ENCODE measurements at regions not wholly inside any gene's neighbourhood (a gene's known extent, or its start where the extent isn't known, plus 50 kb on each side); places are given as distances from the start of the nearest gene placed in this dataset.

GRCh38 chr10:125401462-125401861, 241.1 kb upstream of the CTBP2 start:
- no peak overlapping the region for H3K4me3 ChIP-seq (ENCODE audit: severe bottlenecking)
- no peaks in the 10 kb centered on the region for H3K27me3 ChIP-seq (ENCODE audit: insufficient read depth, poor library complexity, severe bottlenecking)
- ATAC-seq (ENCODE audit: low read depth) (no peak), DNase-seq (ENCODE audit: low spot score) (no peak)
- no peaks in the 10 kb centered on the region for H3K9me3 ChIP-seq (ENCODE audit: severe bottlenecking)
- no peaks in the 10 kb centered on the region for H3K4me1 ChIP-seq (ENCODE audit: insufficient read depth, poor library complexity, severe bottlenecking)
- no peak for TF ChIP-seq CTCF (IDR thresholded peaks at IDR 0.05; ENCODE audit: poor library complexity, severe bottlenecking)
- no peak overlapping the region for H3K27ac ChIP-seq (ENCODE audit: poor library complexity, severe bottlenecking)
- H3K36me3 ChIP-seq (ENCODE audit: low read depth) = no peaks in the 10 kb centered on the region

GRCh38 chr10:125399289-125399688, 238.9 kb upstream of the CTBP2 start:
- DNase-seq (ENCODE audit: low spot score) = no peak
- no peaks in the 10 kb centered on the region for H3K9me3 ChIP-seq (ENCODE audit: severe bottlenecking)
- no peaks in the 10 kb centered on the region for H3K4me1 ChIP-seq (ENCODE audit: insufficient read depth, poor library complexity, severe bottlenecking)
- ATAC-seq (ENCODE audit: low read depth) = no peak
- H3K36me3 ChIP-seq (ENCODE audit: low read depth) = no peaks in the 10 kb centered on the region
- no peaks in the 10 kb centered on the region for H3K27me3 ChIP-seq (ENCODE audit: insufficient read depth, poor library complexity, severe bottlenecking)
- TF ChIP-seq CTCF (IDR thresholded peaks at IDR 0.05; ENCODE audit: poor library complexity, severe bottlenecking) = no peak
- H3K4me3 ChIP-seq (ENCODE audit: severe bottlenecking) = no peak overlapping the region
- no peak overlapping the region for H3K27ac ChIP-seq (ENCODE audit: poor library complexity, severe bottlenecking)

DNA sequence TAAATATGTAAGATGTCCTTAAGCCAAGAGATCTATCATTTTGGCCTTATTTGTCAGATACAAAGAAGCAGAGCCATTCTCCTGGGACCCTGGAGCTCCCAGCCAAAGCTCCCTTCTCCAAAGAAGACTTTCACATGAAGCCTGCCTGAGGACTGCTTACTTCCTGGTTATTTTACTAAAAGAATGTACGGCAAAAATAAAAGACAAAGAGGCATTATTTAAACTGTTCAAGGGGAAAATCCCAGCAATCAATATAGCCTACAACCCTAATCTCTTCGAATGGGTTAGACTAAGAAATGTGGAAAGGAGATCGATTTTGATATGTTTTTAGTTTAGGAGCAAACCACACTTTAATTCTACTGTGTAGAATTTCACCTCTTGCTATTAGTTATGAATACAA, 237.9 kb upstream of the CTBP2 start:
- ATAC-seq (ENCODE audit: low read depth) = no peak
- Histone ChIP-seq H3K9me3 (ENCODE audit: severe bottlenecking) (no peaks in the 10 kb centered on the region), H3K4me1 (ENCODE audit: insufficient read depth, poor library complexity, severe bottlenecking) (no peaks in the 10 kb centered on the region), H3K4me3 (ENCODE audit: severe bottlenecking) (no peak overlapping the region), H3K27me3 (ENCODE audit: insufficient read depth, poor library complexity, severe bottlenecking) (peaks cover 2% of the 10 kb centered on the region), H3K36me3 (ENCODE audit: low read depth) (no peaks in the 10 kb centered on the region), H3K27ac (ENCODE audit: poor library complexity, severe bottlenecking) (no peak overlapping the region)
- TF ChIP-seq CTCF (IDR thresholded peaks at IDR 0.05; ENCODE audit: poor library complexity, severe bottlenecking) = no peak
- no peak for DNase-seq (ENCODE audit: low spot score)

DNA sequence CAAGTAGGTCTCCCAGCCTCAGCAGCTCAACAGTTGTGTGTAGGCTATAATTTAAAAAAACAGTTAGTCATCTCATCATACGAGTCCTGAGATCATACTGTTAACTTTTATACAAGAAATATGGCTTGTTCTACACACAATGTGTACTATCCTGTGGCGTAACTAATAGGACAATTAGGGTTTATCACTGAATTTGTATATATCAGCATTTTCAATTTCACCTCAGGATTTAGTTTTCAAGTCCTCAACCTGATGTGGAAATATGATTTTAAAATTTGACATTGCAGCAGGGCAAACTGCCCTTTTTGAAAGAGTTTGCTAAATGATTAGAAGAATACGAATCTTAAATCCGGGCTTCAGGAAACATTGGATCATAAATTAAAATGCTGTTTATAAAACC, 237.2 kb upstream of the CTBP2 start:
- H3K36me3 ChIP-seq (ENCODE audit: low read depth) = no peaks in the 10 kb centered on the region
- no peak for TF ChIP-seq CTCF (IDR thresholded peaks at IDR 0.05; ENCODE audit: poor library complexity, severe bottlenecking)

GRCh38 chr10:125396676-125397075, 236.3 kb upstream of the CTBP2 start:
- Histone ChIP-seq H3K4me3 (ENCODE audit: severe bottlenecking) (no peak overlapping the region), H3K27me3 (ENCODE audit: insufficient read depth, poor library complexity, severe bottlenecking) (peaks cover 4% of the 10 kb centered on the region), H3K36me3 (ENCODE audit: low read depth) (no peaks in the 10 kb centered on the region), H3K9me3 (ENCODE audit: severe bottlenecking) (no peaks in the 10 kb centered on the region), H3K4me1 (ENCODE audit: insufficient read depth, poor library complexity, severe bottlenecking) (no peaks in the 10 kb centered on the region), H3K27ac (ENCODE audit: poor library complexity, severe bottlenecking) (no peak overlapping the region)
- TF ChIP-seq CTCF (IDR thresholded peaks at IDR 0.05; ENCODE audit: poor library complexity, severe bottlenecking) = no peak
- ATAC-seq (ENCODE audit: low read depth) (no peak), DNase-seq (ENCODE audit: low spot score) (no peak)

More for the DNA sequence above, 237.2 kb upstream of the CTBP2 start:
- DNase-seq (ENCODE audit: low spot score) (no peak), ATAC-seq (ENCODE audit: low read depth) (no peak)
- H3K27me3 ChIP-seq (ENCODE audit: insufficient read depth, poor library complexity, severe bottlenecking) = peaks cover 4% of the 10 kb centered on the region
- no peak overlapping the region for H3K4me3 ChIP-seq (ENCODE audit: severe bottlenecking)
- no peaks in the 10 kb centered on the region for H3K9me3 ChIP-seq (ENCODE audit: severe bottlenecking)
- no peak overlapping the region for H3K27ac ChIP-seq (ENCODE audit: poor library complexity, severe bottlenecking)
- H3K4me1 ChIP-seq (ENCODE audit: insufficient read depth, poor library complexity, severe bottlenecking) = no peaks in the 10 kb centered on the region

All from RWPE2 (cell line).